HCT116 (cell line): ENCODE measurements at regions not wholly inside any gene's neighbourhood (a gene's known extent, or its start where the extent isn't known, plus 50 kb on each side); places are given as distances from the start of the nearest gene placed in this dataset.

ENCODE experiments used
- ATAC-seq: fragments of 200-7000 bp; cut with Tn5 transposase; 2 replicates; pipeline ENCODE4 v1.9.1; 2020; ENCODE audit warnings: mild to moderate bottlenecking, moderate library complexity
- BruUV-seq: library from RNA; stranded (reverse); fragments of 400-500 nt; replicated peaks from 2 replicates; lab custom pipeline; 2021; lab: Mats Ljungman, UMichigan
- CTCF ChIA-PET: fragments of 300-600 bp; sonication (Branson Sonifier 250); formaldehyde crosslinking; loops from one replicate; lab custom pipeline; 2021; ENCODE audit warnings: antibody characterized with exemption; lab: Charles Lee
- POLR2A ChIA-PET: fragments of 300-600, 350-600 bp; sonication (Branson Sonifier 250); formaldehyde crosslinking; loops from one replicate; lab custom pipeline; 2021; ENCODE audit warnings: antibody characterized with exemption; lab: Charles Lee
- RAD21 ChIA-PET, 2 experiments: fragments of 300-600 bp; sonication (Branson Sonifier 250); formaldehyde crosslinking; loops; one replicate each; lab custom pipeline; 2023; ENCODE audit warnings: low total read pairs in 2 of 2; ENCODE audit not compliant: uncharacterized antibody in 2 of 2, unreplicated experiment in 2 of 2, low non-redundant PET in 1 of 2; lab: Charles Lee
- DNase-seq: peaks from one replicate; pipeline ENCODE4 v3.0.0-alpha.2; 2010; ENCODE audit warnings: low read depth, low spot score
- H2AFZ ChIP-seq: fragments of 200-600 bp; shearing (Covaris generic), sonication (generic); 2 replicates; pipeline ENCODE4 v1.6.1; 2017; ENCODE audit warnings: low read depth, mixed run types, mixed read lengths, antibody characterized with exemption, low read length; ENCODE audit not compliant: poor library complexity, severe bottlenecking
- H3K27ac ChIP-seq: 2 replicates; pipeline ENCODE4 v1.5.1; 2012; ENCODE audit warnings: low read depth, low read length
- H3K27me3 ChIP-seq: fragments of 200-600 bp; sonication (generic); 2 replicates; pipeline ENCODE4 v1.6.1; 2016; ENCODE audit warnings: mixed run types, low read length, mixed read lengths; ENCODE audit not compliant: insufficient read depth
- H3K36me3 ChIP-seq, 2 experiments: fragments of 200-500 bp in 1 of 2; fragments of 200-600 bp in 1 of 2; sonication (Bioruptor generic) in 1 of 2; sonication (generic) in 1 of 2; 2 replicates each; pipeline versions ENCODE4 v1.5.1 to v1.6.1; 2014 to 2016; ENCODE audit warnings: low read length in 2 of 2, inconsistent platforms in 1 of 2, mixed read lengths in 1 of 2, mixed run types in 1 of 2; ENCODE audit not compliant: insufficient read depth in 2 of 2, control insufficient read depth in 1 of 2
- H3K4me1 ChIP-seq, 2 experiments: fragments of 200-600 bp in 1 of 2; sonication (generic) in 1 of 2; 2 replicates each; pipeline versions ENCODE4 v1.5.1 to v1.6.1; 2012 to 2017; ENCODE audit warnings: low read length in 2 of 2, inconsistent platforms in 1 of 2, mild to moderate bottlenecking in 1 of 2, mixed read lengths in 1 of 2, mixed run types in 1 of 2, moderate library complexity in 1 of 2; ENCODE audit not compliant: insufficient read depth in 2 of 2, control insufficient read depth in 1 of 2
- H3K4me2 ChIP-seq: fragments of 200-600 bp; sonication (generic); 2 replicates; pipeline ENCODE4 v1.6.1; 2017; ENCODE audit warnings: mixed run types, low read length, mixed read lengths
- H3K4me3 ChIP-seq, 2 experiments: fragments of 200-600 bp in 1 of 2; sonication (generic) in 1 of 2; replicated peaks in 1 of 2; 2 replicates each; pipeline ENCODE4 v1.5.1; 2011 to 2016; ENCODE audit warnings: low read length in 2 of 2, control low read depth in 1 of 2, low read depth in 1 of 2, mild to moderate bottlenecking in 1 of 2, mixed read lengths in 1 of 2, mixed run types in 1 of 2
- H3K79me2 ChIP-seq: fragments of 200-600 bp; sonication (generic); 2 replicates; pipeline ENCODE4 v1.6.1; 2017; ENCODE audit warnings: mild to moderate bottlenecking, mixed run types, low read length, moderate library complexity, mixed read lengths; ENCODE audit not compliant: insufficient read depth
- H3K9ac ChIP-seq: fragments of 200-600 bp; sonication (generic); 2 replicates; pipeline ENCODE4 v1.6.1; 2016; ENCODE audit warnings: low read length, mixed read lengths
- H3K9me2 ChIP-seq: fragments of 200-600 bp; sonication (generic), shearing (Covaris generic); 2 replicates; pipeline ENCODE4 v1.6.1; 2017; ENCODE audit warnings: mixed run types, mild to moderate bottlenecking, moderate library complexity; ENCODE audit not compliant: insufficient read depth
- H3K9me3 ChIP-seq, 2 experiments: fragments of 200-500 bp in 1 of 2; fragments of 200-600 bp in 1 of 2; sonication (Bioruptor generic) in 1 of 2; sonication (generic) in 1 of 2; 2 replicates each; pipeline ENCODE4 v1.6.1; 2014 to 2017; ENCODE audit warnings: low read length in 2 of 2, mixed read lengths in 2 of 2, inconsistent platforms in 1 of 2, low read depth in 1 of 2, mild to moderate bottlenecking in 1 of 2, mixed run types in 1 of 2, moderate library complexity in 1 of 2; ENCODE audit not compliant: control insufficient read depth in 1 of 2, insufficient read depth in 1 of 2
- H4K20me1 ChIP-seq: fragments of 200-600 bp; sonication (generic), shearing (Covaris generic); 2 replicates; pipeline ENCODE4 v1.6.1; 2017; ENCODE audit warnings: mixed run types, mild to moderate bottlenecking, moderate library complexity; ENCODE audit not compliant: insufficient read depth
- ATF3 ChIP-seq: IDR thresholded peaks from 2 replicates; pipeline ENCODE4 v1.6.1; 2012
- CTCF ChIP-seq, 3 experiments: fragments of 200-600 bp in 1 of 3; sonication (generic) in 1 of 3; IDR thresholded peaks in 2 of 3; conservative IDR thresholded peaks in 1 of 3; 2 replicates each; pipeline ENCODE4 v1.5.1; 2012 to 2017; ENCODE audit warnings: low read depth in 2 of 3, low read length in 2 of 3, antibody characterized with exemption in 1 of 3, borderline replicate concordance in 1 of 3, control low read depth in 1 of 3, mild to moderate bottlenecking in 1 of 3, mixed read lengths in 1 of 3, mixed run types in 1 of 3, moderate library complexity in 1 of 3; ENCODE audit not compliant: insufficient read depth in 1 of 3
- EGR1 ChIP-seq: IDR thresholded peaks from 2 replicates; pipeline ENCODE4 v1.6.1; 2012; ENCODE audit warnings: low read depth
- ELF1 ChIP-seq: IDR thresholded peaks from 2 replicates; pipeline ENCODE4 v1.6.1; 2012; ENCODE audit warnings: low read depth, borderline replicate concordance
- EZH2phosphoT487 ChIP-seq: fragments of 200-600 bp; IDR thresholded peaks from 2 replicates; pipeline ENCODE4 v1.6.1; 2018; ENCODE audit warnings: antibody characterized with exemption, borderline replicate concordance
- FOSL1 ChIP-seq: IDR thresholded peaks from 2 replicates; pipeline ENCODE4 v1.6.1; 2012; ENCODE audit warnings: low read depth
- JUND ChIP-seq: IDR thresholded peaks from 2 replicates; pipeline ENCODE4 v1.6.1; 2012
- MAX ChIP-seq: IDR thresholded peaks from 2 replicates; pipeline ENCODE4 v1.6.1; 2012
- POLR2A ChIP-seq: IDR thresholded peaks from 2 replicates; pipeline ENCODE4 v1.7.0; 2011; ENCODE audit warnings: borderline replicate concordance; ENCODE audit not compliant: insufficient read depth, insufficient read length; ENCODE audit errors: extremely low read depth
- POLR2AphosphoS5 ChIP-seq: IDR thresholded peaks from 2 replicates; pipeline ENCODE4 v1.6.1; 2011; ENCODE audit warnings: mild to moderate bottlenecking, low read depth, low read length, moderate library complexity
- RAD21 ChIP-seq: IDR thresholded peaks from 2 replicates; pipeline ENCODE4 v1.6.1; 2012; ENCODE audit warnings: low read depth, mild to moderate bottlenecking
- REST ChIP-seq: IDR thresholded peaks from 2 replicates; pipeline ENCODE4 v1.6.1; 2012; ENCODE audit warnings: low read depth
- SIN3A ChIP-seq: IDR thresholded peaks from 2 replicates; pipeline ENCODE4 v1.6.1; 2012; ENCODE audit warnings: low read depth
- SP1 ChIP-seq: IDR thresholded peaks from 2 replicates; pipeline ENCODE4 v1.6.1; 2012; ENCODE audit warnings: low read depth
- SRF ChIP-seq: IDR thresholded peaks from 2 replicates; pipeline ENCODE4 v1.6.1; 2012; ENCODE audit warnings: low read depth
- TCF7L2 ChIP-seq: IDR thresholded peaks from 2 replicates; pipeline ENCODE4 v1.7.0; 2011; ENCODE audit warnings: borderline replicate concordance, inconsistent platforms; ENCODE audit not compliant: insufficient read depth, insufficient read length; ENCODE audit errors: extremely low read depth
- YY1 ChIP-seq: IDR thresholded peaks from 2 replicates; pipeline ENCODE4 v1.6.1; 2011; ENCODE audit warnings: low read length, low read depth, moderate library complexity, mild to moderate bottlenecking; ENCODE audit not compliant: insufficient replicate concordance; ENCODE audit errors: extremely low read depth
- ZFX ChIP-seq: fragments of 450-650 bp; IDR thresholded peaks from 2 replicates; pipeline ENCODE4 v1.6.1; 2017
- ZNF274 ChIP-seq: fragments of 200-500 bp; sonication (Bioruptor generic); IDR thresholded peaks from 2 replicates; pipeline ENCODE4 v1.6.1; 2014; ENCODE audit warnings: mild to moderate bottlenecking, low read depth, low read length, inconsistent platforms
- intact Hi-C: fragments of 100-400 bp; cut with micrococcal nuclease; formaldehyde crosslinking; loops from 2 replicates; pipeline ENCODE4 v1.10.0; 2022

- ChIA-PET POLR2A (no interaction called here), RAD21 (no interaction called here), CTCF (no interaction called here)
- H2AFZ ChIP-seq, result no peak overlapping the region
- intact Hi-C loops, result no loop called here
- TF ChIP-seq POLR2AphosphoS5 (no peak), REST (no peak), RAD21 (no peak), SRF (no peak), POLR2A (no peak), FOSL1 (no peak), SIN3A (no peak), ELF1 (no peak), ZNF274 (no peak), YY1 (no peak), CTCF (IDR thresholded peaks at IDR 0.05 in 2 of 3, conservative IDR thresholded peaks at IDR 0.05 in 1 of 3; ENCODE audit: borderline replicate concordance in 1 of 3, insufficient read depth in 1 of 3, low read depth in 2 of 3, low read length in 2 of 3) (no peak), ATF3 (no peak), ZFX (no peak), EGR1 (no peak), TCF7L2 (no peak), MAX (no peak), EZH2phosphoT487 (no peak), SP1 (no peak), JUND (no peak)
- no peak overlapping the region for H3K9ac ChIP-seq
- H4K20me1 ChIP-seq, result no peaks in the 10 kb centered on the region
- BruUV-seq, result no TSS peak
- no peaks in the 10 kb centered on the region for H3K79me2 ChIP-seq
- DNase-seq, result no peak
- peaks cover 0 to 20% of the 10 kb centered on the region in 2 experiments; a peak in 2 of 4 replicates for H3K9me3 ChIP-seq
- no peak overlapping the region for H3K27ac ChIP-seq
- H3K4me3 ChIP-seq, result no peak overlapping the region
- ATAC-seq, result no peak
- no peaks in the 10 kb centered on the region for H3K4me1 ChIP-seq
- no peaks in the 10 kb centered on the region for H3K27me3 ChIP-seq
- H3K4me2 ChIP-seq, result no peak overlapping the region
- no peaks in the 10 kb centered on the region for H3K36me3 ChIP-seq
- no peaks in the 10 kb centered on the region for H3K9me2 ChIP-seq
Observed at GRCh38 chr15:25179673-25180511, 225.1 kb downstream of the SNRPN start.
